GM19035 (cell line): ENCODE measurements at regions not wholly inside any gene's neighbourhood (a gene's known extent, or its start where the extent isn't known, plus 50 kb on each side); places are given as distances from the start of the nearest gene placed in this dataset.

Source experiments
- ATAC-seq: cut with Tn5 transposase; IDR thresholded peaks from one replicate; pipeline ENCODE4 v1.9.1; 2021; ENCODE audit not compliant: unreplicated experiment

GRCh38 chr10:90318659-90319058 is 539.2 kb downstream of the HTR7 start:
- no peak for ATAC-seq

GRCh38 chr10:90319188-90319914 is 538.5 kb downstream of the HTR7 start:
- peak; percentile 80 for ATAC-seq

GRCh38 chr10:90321132-90321816 is 536.6 kb downstream of the HTR7 start:
- ATAC-seq: no peak

GRCh38 chr10:90326498-90327267 is 531.2 kb downstream of the HTR7 start:
- no peak for ATAC-seq

- no peak for ATAC-seq
Measured at GRCh38 chr10:90327611-90328010, 530.2 kb downstream of the HTR7 start.

GRCh38 chr10:90328459-90328858 is 529.4 kb downstream of the HTR7 start:
- ATAC-seq: no peak

GRCh38 chr10:90328896-90329295 is 528.9 kb downstream of the HTR7 start:
- no peak for ATAC-seq

GRCh38 chr10:90337316-90337715 is 520.5 kb downstream of the HTR7 start:
- no peak for ATAC-seq

GRCh38 chr10:90342480-90342879 is 515.4 kb downstream of the HTR7 start:
- ATAC-seq: no peak

GRCh38 chr10:90344226-90344625 is 513.6 kb downstream of the HTR7 start:
- no peak for ATAC-seq

- ATAC-seq: no peak
Measured at GRCh38 chr10:90347239-90347638, 510.6 kb downstream of the HTR7 start.

- ATAC-seq: no peak
Measured at GRCh38 chr10:90350122-90350521, 507.7 kb downstream of the HTR7 start.

GRCh38 chr10:90352288-90352687 is 505.6 kb downstream of the HTR7 start:
- ATAC-seq: no peak

GRCh38 chr10:90354914-90355313 is 502.9 kb downstream of the HTR7 start:
- no peak for ATAC-seq

GRCh38 chr10:90363799-90364483 is 493.9 kb downstream of the HTR7 start:
- no peak for ATAC-seq

GRCh38 chr10:90372451-90372850 is 485.4 kb downstream of the HTR7 start:
- ATAC-seq: no peak

- ATAC-seq: no peak
Measured at GRCh38 chr10:90373911-90374310, 483.9 kb downstream of the HTR7 start.

GRCh38 chr10:90378524-90379076 is 479.2 kb downstream of the HTR7 start:
- ATAC-seq: no peak

- no peak for ATAC-seq
Measured at GRCh38 chr10:90381468-90381867, 476.4 kb downstream of the HTR7 start.

- no peak for ATAC-seq
Measured at GRCh38 chr10:90389876-90390275, 468.0 kb downstream of the HTR7 start.

GRCh38 chr10:90394311-90394710 is 463.5 kb downstream of the HTR7 start:
- no peak for ATAC-seq
